ENCODE measurements at regions not wholly inside any gene's neighbourhood (a gene's known extent, or its start where the extent isn't known, plus 50 kb on each side); places are given as distances from the start of the nearest gene placed in this dataset.

DNA sequence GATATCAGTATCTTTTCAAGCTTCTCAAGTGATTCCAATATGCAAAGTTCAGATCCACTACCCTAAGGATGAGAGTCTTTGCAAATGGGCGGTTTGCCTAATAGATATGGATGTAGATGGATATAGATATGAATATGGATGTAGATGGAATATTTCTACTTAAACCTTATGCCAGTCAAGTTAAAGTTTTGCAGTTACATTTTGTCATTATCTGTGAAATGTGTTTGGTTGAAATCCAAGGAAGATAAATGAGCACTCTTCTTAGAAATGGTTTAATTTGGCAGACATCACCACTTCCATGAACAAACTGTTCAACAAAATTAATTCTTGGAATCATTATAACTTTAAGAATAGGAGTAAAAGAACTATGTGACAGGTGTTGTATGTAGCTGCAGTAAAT, 1066.6 kb downstream of the PCDH18 start:
- TF ChIP-seq, protein P1, sequence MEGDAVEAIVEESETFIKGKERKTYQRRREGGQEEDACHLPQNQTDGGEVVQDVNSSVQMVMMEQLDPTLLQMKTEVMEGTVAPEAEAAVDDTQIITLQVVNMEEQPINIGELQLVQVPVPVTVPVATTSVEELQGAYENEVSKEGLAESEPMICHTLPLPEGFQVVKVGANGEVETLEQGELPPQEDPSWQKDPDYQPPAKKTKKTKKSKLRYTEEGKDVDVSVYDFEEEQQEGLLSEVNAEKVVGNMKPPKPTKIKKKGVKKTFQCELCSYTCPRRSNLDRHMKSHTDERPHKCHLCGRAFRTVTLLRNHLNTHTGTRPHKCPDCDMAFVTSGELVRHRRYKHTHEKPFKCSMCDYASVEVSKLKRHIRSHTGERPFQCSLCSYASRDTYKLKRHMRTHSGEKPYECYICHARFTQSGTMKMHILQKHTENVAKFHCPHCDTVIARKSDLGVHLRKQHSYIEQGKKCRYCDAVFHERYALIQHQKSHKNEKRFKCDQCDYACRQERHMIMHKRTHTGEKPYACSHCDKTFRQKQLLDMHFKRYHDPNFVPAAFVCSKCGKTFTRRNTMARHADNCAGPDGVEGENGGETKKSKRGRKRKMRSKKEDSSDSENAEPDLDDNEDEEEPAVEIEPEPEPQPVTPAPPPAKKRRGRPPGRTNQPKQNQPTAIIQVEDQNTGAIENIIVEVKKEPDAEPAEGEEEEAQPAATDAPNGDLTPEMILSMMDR (IDR thresholded peaks at IDR 0.05) = no peak

DNA sequence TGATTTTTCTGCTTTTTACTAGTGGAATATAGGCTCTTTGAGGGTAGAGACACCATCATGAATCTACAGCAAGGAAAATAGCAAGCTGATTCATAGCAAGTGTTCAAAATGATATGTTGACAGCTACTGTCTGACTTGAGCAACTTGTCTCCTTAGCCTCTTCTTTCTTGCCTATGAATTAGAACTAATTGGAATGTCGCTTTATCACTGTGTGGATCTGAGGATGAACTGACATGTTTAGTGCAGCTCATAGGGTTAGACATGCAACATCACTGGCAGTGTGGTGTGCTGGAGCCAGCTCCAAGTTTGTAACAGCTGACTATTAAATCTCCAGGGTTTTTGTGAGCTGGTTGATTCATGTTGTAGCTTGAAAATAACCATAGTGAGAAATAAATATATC, 1068.4 kb downstream of the PCDH18 start:
- TF ChIP-seq, protein P1 (IDR thresholded peaks at IDR 0.05) = no peak

DNA sequence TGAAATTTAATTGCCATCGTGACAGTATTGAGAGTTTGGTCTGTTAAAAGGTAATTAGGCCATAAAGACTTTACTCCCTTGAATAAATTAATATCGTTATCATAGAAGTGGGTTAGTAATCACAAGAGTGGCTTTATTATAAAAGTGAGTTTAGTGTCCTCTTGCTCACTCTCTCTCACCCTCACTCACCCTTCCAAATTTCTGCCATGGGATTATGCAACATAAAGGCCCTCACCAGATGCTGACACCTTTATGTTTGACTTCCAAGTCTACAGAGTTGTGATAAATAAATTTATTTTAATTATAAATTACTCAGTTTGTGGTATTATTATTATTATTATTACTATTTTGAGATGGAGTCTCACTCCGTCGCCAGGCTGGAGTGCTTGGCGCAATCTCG, 1070.8 kb downstream of the PCDH18 start:
- TF ChIP-seq, protein P1 (IDR thresholded peaks at IDR 0.05) = no peak

DNA sequence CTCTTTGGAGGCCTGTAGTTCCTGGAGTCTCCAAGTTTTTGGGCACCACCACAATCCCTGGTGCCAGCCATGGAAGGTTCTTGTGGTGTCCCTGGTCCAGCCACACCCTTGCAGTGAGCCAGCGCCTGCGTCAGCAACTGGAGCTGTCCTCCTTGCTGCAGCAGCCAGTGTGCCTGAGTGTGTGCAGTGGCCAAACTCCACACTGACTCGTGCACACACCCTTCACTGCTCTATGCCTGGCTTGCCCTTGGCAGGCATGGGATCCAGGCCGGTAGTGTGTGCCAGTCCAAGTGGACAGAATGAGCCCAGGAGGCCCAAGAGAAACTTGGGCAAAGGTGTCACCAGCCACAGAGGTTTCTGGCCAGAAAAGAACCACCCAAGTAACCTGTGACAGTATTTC, 1074.0 kb downstream of the PCDH18 start:
- TF ChIP-seq, protein P1 (IDR thresholded peaks at IDR 0.05) = no peak

DNA sequence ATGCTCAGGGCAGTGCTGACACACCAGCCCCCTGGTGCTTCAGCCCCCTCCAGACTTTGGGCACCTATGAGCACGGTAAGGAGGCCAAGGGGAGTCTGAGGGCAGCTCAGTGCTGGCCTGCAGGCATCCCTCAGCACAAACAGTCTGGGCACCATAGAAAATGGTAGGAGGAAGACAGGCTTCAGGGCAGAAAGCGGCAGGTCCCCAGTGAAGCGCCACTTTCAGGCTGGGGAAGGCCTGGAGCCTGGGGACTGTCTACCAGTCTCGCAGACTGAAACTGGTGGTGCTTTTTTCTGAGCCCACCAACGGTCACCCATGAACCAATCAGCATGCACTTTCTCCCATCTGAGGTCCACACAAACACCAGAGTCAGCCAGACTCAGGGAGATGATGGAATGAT, 1074.7 kb downstream of the PCDH18 start:
- TF ChIP-seq, protein P1 (IDR thresholded peaks at IDR 0.05) = no peak

DNA sequence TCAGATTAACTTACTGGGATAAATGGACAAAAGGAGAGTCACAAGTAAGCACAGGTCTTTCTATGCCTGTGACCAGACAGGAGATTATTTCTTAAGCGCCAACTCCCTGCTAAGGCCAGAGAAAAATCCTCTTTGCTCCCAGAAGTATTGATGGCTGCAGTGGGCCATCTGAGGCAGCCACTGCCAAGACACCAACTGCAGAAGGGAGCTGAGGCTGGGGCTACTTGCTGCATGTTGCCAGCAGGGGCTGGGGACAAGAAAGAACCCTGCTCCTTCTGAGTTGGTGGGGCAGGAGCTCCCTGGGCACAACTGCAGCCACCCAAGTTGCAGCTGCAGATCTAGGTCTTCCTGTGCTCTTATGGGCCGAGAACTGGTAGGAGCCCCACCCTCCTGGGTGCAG, 1075.3 kb downstream of the PCDH18 start:
- TF ChIP-seq, protein P1 (IDR thresholded peaks at IDR 0.05) = no peak

DNA sequence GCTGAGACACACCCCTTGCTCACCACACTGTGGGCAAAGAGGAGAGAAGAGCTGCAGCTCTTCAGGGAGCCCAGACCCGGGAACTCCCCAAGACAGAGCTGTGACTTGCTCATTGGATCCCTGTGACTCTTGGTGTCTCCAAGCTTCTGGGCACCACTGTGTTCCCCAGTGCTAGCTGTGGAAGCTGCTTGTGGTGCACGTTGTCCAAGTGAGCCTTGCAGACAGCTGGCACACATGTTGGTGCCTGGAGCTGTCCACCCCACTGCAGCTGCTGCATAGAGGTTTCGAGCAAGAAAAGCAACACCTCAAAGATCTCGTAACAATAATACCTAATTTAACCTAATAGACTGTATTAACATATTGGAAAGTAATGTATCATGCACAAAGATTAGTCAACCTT, 1089.3 kb downstream of the PCDH18 start:
- TF ChIP-seq, protein P1 (IDR thresholded peaks at IDR 0.05) = no peak

DNA sequence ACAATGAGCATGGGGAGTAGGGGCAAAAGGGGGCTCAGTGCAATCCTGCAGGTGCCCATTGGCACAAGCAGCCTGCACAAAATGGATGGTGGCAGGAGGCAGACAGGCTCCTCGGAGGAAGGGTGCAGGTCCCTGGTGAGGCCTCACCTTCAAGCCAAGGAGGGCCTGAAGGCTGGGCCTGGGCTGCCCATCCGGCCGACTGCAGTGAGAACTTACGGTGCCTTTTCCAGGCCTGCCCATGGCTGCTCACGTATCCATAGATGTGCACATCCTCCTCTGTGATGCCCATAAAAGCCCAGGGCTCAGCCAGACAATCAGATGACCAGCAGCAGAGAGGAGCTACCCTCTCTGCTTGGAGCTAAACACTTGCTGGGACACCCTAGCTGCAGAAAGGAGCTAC, 1089.8 kb downstream of the PCDH18 start:
- TF ChIP-seq, protein P1 (IDR thresholded peaks at IDR 0.05) = no peak

Measured in LNCAP (cell line).